GM12878 (cell line): ENCODE measurements at regions not wholly inside any gene's neighbourhood (a gene's known extent, or its start where the extent isn't known, plus 50 kb on each side); places are given as distances from the start of the nearest gene placed in this dataset.

Experiments
- CHD1 ChIP-seq: IDR thresholded peaks from 2 replicates; pipeline ENCODE4 v1.6.1; 2012; ENCODE audit warnings: low read depth, low read length, improper control_type of control experiment
- DPF2 ChIP-seq: fragments of 450-650 bp; IDR thresholded peaks from 2 replicates; pipeline ENCODE4 v1.6.1; 2017; ENCODE audit warnings: mild to moderate bottlenecking
- GABPA ChIP-seq: IDR thresholded peaks from 2 replicates; pipeline ENCODE4 v1.6.1; 2014; ENCODE audit warnings: antibody characterized with exemption, low read depth, mild to moderate bottlenecking, inconsistent platforms
- IRF3 ChIP-seq: fragments of 450-650 bp; IDR thresholded peaks from 2 replicates; pipeline ENCODE4 v1.6.1; 2014; ENCODE audit warnings: mild to moderate bottlenecking
- NR2C1 ChIP-seq: fragments of 450-650 bp; IDR thresholded peaks from 2 replicates; pipeline ENCODE4 v1.6.1; 2017; ENCODE audit warnings: antibody characterized with exemption, mild to moderate bottlenecking, moderate library complexity
- SMAD1 ChIP-seq: fragments of 450-650 bp; IDR thresholded peaks from 2 replicates; pipeline ENCODE4 v1.6.1; 2018; ENCODE audit warnings: mild to moderate bottlenecking, low read depth; ENCODE audit not compliant: partially characterized antibody
- SRF ChIP-seq, 2 experiments: IDR thresholded peaks; 2 replicates each; pipeline ENCODE4 v1.6.1; 2011; ENCODE audit warnings: low read depth in 2 of 2, low read length in 2 of 2, mild to moderate bottlenecking in 1 of 2, moderate library complexity in 1 of 2
- TCF3 ChIP-seq: IDR thresholded peaks from 2 replicates; pipeline ENCODE4 v1.6.1; 2012; ENCODE audit warnings: low read depth, mild to moderate bottlenecking, low read length, borderline replicate concordance; ENCODE audit not compliant: insufficient read depth
- YBX1 ChIP-seq: fragments of 450-650 bp; IDR thresholded peaks from 2 replicates; pipeline ENCODE4 v1.6.1; 2016; ENCODE audit warnings: antibody characterized with exemption
- ZBTB4 ChIP-seq: fragments of 450-650 bp; formaldehyde crosslinking; IDR thresholded peaks from 2 replicates; pipeline ENCODE4 v1.4.0; 2022; ENCODE audit warnings: mild to moderate bottlenecking, moderate library complexity
- ZBTB40 ChIP-seq: fragments of 450-650 bp; IDR thresholded peaks from 2 replicates; pipeline ENCODE4 v1.6.1; 2016; ENCODE audit warnings: mild to moderate bottlenecking, moderate library complexity, borderline replicate concordance
- ZNF622 ChIP-seq: fragments of 450-650 bp; IDR thresholded peaks from 2 replicates; pipeline ENCODE4 v1.6.1; 2017; ENCODE audit warnings: mild to moderate bottlenecking, inconsistent platforms
- ZSCAN29 ChIP-seq: fragments of 450-650 bp; IDR thresholded peaks from 2 replicates; pipeline ENCODE4 v1.6.1; 2017; ENCODE audit warnings: mild to moderate bottlenecking, moderate library complexity

- TF ChIP-seq ZBTB40 (no peak), ZBTB4 (CRISPR knock-in tag) (no peak), YBX1 (no peak), DPF2 (no peak), CHD1 (no peak), NR2C1 (no peak), ZNF622 (no peak), TCF3 (no peak), SRF (IDR thresholded peaks at IDR 0.05; ENCODE audit: low read depth in 2 of 2, low read length in 2 of 2) (no peak), SMAD1 (no peak), ZSCAN29 (no peak), IRF3 (no peak), GABPA (no peak)
Observed at GRCh38 chr7:23964715-23965114, 254.7 kb downstream of the STK31 start (continued).
